Endothelial cell of umbilical vein (primary cell): ENCODE measurements at regions not wholly inside any gene's neighbourhood (a gene's known extent, or its start where the extent isn't known, plus 50 kb on each side); places are given as distances from the start of the nearest gene placed in this dataset.

ENCODE experiments used
- BruUV-seq: library from RNA; stranded (reverse); fragments of 400-500 nt; replicated peaks from 2 replicates; lab custom pipeline; 2021; lab: Mats Ljungman, UMichigan
- CTCF ChIA-PET: fragments of 300-600, 350-600 bp; sonication (Branson Sonifier 250); formaldehyde crosslinking; loops from one replicate; lab custom pipeline; 2021; ENCODE audit warnings: antibody characterized with exemption, inconsistent platforms; lab: Charles Lee
- POLR2A ChIA-PET: fragments of 300-600, 350-600 bp; sonication (Branson Sonifier 250); formaldehyde crosslinking; loops from one replicate; lab custom pipeline; 2021; ENCODE audit warnings: antibody characterized with exemption, inconsistent platforms; lab: Charles Lee
- DNase-seq: peaks from one replicate; pipeline ENCODE4 v3.0.0-alpha.2; 2011; ENCODE audit warnings: low read depth, low spot score
- FAIRE-seq: peaks from 2 replicates; lab custom pipeline; 2011; peaks lifted over from hg19 to GRCh38; lab: Jason Lieb, UNC
- H2AFZ ChIP-seq: 2 replicates; pipeline ENCODE4 v1.6.0; 2012; ENCODE audit warnings: low read depth, low read length, control low read depth, inconsistent platforms
- H3K27ac ChIP-seq: 2 replicates; pipeline ENCODE4 v1.5.1; 2011; ENCODE audit warnings: low read depth, mild to moderate bottlenecking, control low read depth, low read length, moderate library complexity; ENCODE audit not compliant: insufficient read depth
- H3K27me3 ChIP-seq, 2 experiments: 2 replicates each; pipeline versions ENCODE4 v1.6.0 to v1.6.1; 2011; ENCODE audit warnings: low read length in 2 of 2, mixed read lengths in 1 of 2; ENCODE audit not compliant: control insufficient read depth in 2 of 2, insufficient read depth in 2 of 2
- H3K36me3 ChIP-seq, 2 experiments: 2 replicates in 1 of 2; 3 replicates in 1 of 2; pipeline ENCODE4 v1.5.1; 2011; ENCODE audit warnings: low read length in 2 of 2, mild to moderate bottlenecking in 1 of 2, moderate library complexity in 1 of 2; ENCODE audit not compliant: control insufficient read depth in 2 of 2, insufficient read depth in 2 of 2; ENCODE audit errors: extremely low read depth in 1 of 2
- H3K4me1 ChIP-seq: 3 replicates; pipeline ENCODE4 v1.5.1; 2011; ENCODE audit warnings: mild to moderate bottlenecking, low read length; ENCODE audit not compliant: control insufficient read depth, insufficient read depth; ENCODE audit errors: extremely low read depth
- H3K4me2 ChIP-seq: 2 replicates; pipeline ENCODE4 v1.6.1; 2011; ENCODE audit warnings: low read length, control low read depth, mixed read lengths; ENCODE audit not compliant: insufficient read depth
- H3K4me3 ChIP-seq, 3 experiments: fragments of 200-600 bp in 1 of 3; sonication (generic), shearing (Covaris generic) in 1 of 3; replicated peaks in 1 of 3; 2 replicates each; pipeline ENCODE4 v1.5.1; 2011 to 2016; ENCODE audit warnings: control low read depth in 3 of 3, low read length in 3 of 3, mild to moderate bottlenecking in 2 of 3, inconsistent platforms in 1 of 3, low read depth in 1 of 3, moderate library complexity in 1 of 3; ENCODE audit not compliant: insufficient read depth in 1 of 3
- H3K79me2 ChIP-seq: 2 replicates; pipeline ENCODE4 v1.6.0; 2012; ENCODE audit warnings: low read length, inconsistent platforms; ENCODE audit not compliant: control insufficient read depth, insufficient read depth
- H3K9ac ChIP-seq: replicated peaks from 2 replicates; pipeline ENCODE3; 2011; ENCODE audit warnings: low read length, control low read depth; ENCODE audit not compliant: insufficient read depth; ENCODE audit errors: extremely low read depth
- H3K9me1 ChIP-seq: replicated peaks from 3 replicates; pipeline ENCODE4 v1.6.0; 2011; ENCODE audit warnings: mild to moderate bottlenecking, low read length; ENCODE audit not compliant: control insufficient read depth, insufficient read depth; ENCODE audit errors: extremely low read depth
- H3K9me3 ChIP-seq: replicated peaks from 2 replicates; pipeline ENCODE4 v1.5.1; 2012; ENCODE audit warnings: low read length, inconsistent platforms; ENCODE audit not compliant: control insufficient read depth, insufficient read depth
- H4K20me1 ChIP-seq: replicated peaks from 2 replicates; pipeline ENCODE3; 2011; ENCODE audit warnings: mild to moderate bottlenecking, low read length; ENCODE audit not compliant: control insufficient read depth, insufficient read depth; ENCODE audit errors: extremely low read depth
- EZH2 ChIP-seq: IDR thresholded peaks from 2 replicates; pipeline ENCODE4 v1.6.1; 2012; ENCODE audit warnings: borderline replicate concordance, low read depth, mild to moderate bottlenecking, moderate library complexity, low read length, inconsistent platforms; ENCODE audit not compliant: severe bottlenecking
- FOS ChIP-seq: IDR thresholded peaks from 2 replicates; pipeline ENCODE4 v1.6.1; 2011; ENCODE audit warnings: mild to moderate bottlenecking, low read length, moderate library complexity, borderline replicate concordance; ENCODE audit not compliant: insufficient read depth
- GATA2 ChIP-seq: IDR thresholded peaks from 2 replicates; pipeline ENCODE4 v1.7.0; 2011; ENCODE audit warnings: low read depth, mild to moderate bottlenecking, moderate library complexity, mixed read lengths, low read length; ENCODE audit not compliant: insufficient read length, insufficient read depth
- JUN ChIP-seq: IDR thresholded peaks from 2 replicates; pipeline ENCODE4 v1.6.1; 2011; ENCODE audit warnings: borderline replicate concordance, low read depth; ENCODE audit not compliant: insufficient read length, insufficient read depth
- MYC ChIP-seq: IDR thresholded peaks from one replicate; pipeline ENCODE4 v1.6.1; 2011; ENCODE audit warnings: mild to moderate bottlenecking, low read depth, low read length
- POLR2A ChIP-seq: IDR thresholded peaks from 2 replicates; pipeline ENCODE4 v1.6.1; 2012; ENCODE audit warnings: low read depth, mild to moderate bottlenecking, control low read depth, low read length
- POLR2AphosphoS5 ChIP-seq: IDR thresholded peaks from 2 replicates; pipeline ENCODE4 v1.6.1; 2012; ENCODE audit warnings: low read depth, mild to moderate bottlenecking, control low read depth, low read length, moderate library complexity; ENCODE audit not compliant: insufficient read depth
- dilution Hi-C: fragments of 300-500 bp; cut with MboI; formaldehyde crosslinking; loops from one replicate; pipeline ENCODE4 v1.15.0; 2019; ENCODE audit warnings: low sequenced_read_pairs; ENCODE audit not compliant: extremely low pct_ligation_motif_present
- intact Hi-C: fragments of 100-400 bp; cut with micrococcal nuclease; formaldehyde crosslinking; loops from one replicate; pipeline ENCODE4 v1.10.0; 2022
- TF ChIP-seq, protein P1 (sequence below), 2 donors: IDR thresholded peaks; 1 replicate in 1 of 2; 2 replicates in 1 of 2; pipeline ENCODE4 v1.5.1; 2011; ENCODE audit warnings: low read length in 2 of 2, mild to moderate bottlenecking in 2 of 2, moderate library complexity in 2 of 2, control low read depth in 1 of 2, inconsistent platforms in 1 of 2, low read depth in 1 of 2; ENCODE audit not compliant: insufficient read depth in 1 of 2; ENCODE audit errors: extremely low read depth in 1 of 2
- TF ChIP-seq, protein P2 (sequence below): IDR thresholded peaks from 2 replicates; pipeline ENCODE4 v1.6.1; 2011; ENCODE audit not compliant: insufficient read depth, insufficient read length

DNA sequence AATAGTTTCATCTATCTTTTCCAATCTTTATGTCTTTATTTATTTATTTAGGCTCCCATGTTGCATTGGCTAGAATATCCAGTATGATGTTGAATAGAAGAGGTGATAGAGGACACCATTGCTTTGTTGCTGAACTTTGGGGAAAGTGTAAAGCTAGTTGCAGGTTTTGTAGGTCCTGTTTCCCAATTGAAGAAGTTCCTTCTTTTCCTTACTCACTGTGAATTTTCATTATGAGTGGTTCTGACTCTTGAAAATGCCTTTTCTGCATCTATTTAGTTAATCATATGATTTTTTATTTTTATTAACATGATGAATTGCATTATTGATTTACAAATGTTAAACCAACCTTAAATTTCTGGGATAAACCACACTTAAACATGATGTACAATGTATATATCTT lies 58.9 kb upstream of the NR3C1 start:
- H3K9me1 ChIP-seq = no peaks in the 10 kb centered on the region
- POLR2A ChIA-PET = no interaction called here
- no peaks in the 10 kb centered on the region for H3K4me1 ChIP-seq
- CTCF ChIA-PET = no interaction called here
- no peak for TF ChIP-seq EZH2
- TF ChIP-seq GATA2 = no peak
- no peak for TF ChIP-seq POLR2AphosphoS5
- TF ChIP-seq FOS = no peak
- TF ChIP-seq POLR2A = no peak
- no peak for TF ChIP-seq JUN
- TF ChIP-seq MYC = no peak
- TF ChIP-seq, protein P1, sequence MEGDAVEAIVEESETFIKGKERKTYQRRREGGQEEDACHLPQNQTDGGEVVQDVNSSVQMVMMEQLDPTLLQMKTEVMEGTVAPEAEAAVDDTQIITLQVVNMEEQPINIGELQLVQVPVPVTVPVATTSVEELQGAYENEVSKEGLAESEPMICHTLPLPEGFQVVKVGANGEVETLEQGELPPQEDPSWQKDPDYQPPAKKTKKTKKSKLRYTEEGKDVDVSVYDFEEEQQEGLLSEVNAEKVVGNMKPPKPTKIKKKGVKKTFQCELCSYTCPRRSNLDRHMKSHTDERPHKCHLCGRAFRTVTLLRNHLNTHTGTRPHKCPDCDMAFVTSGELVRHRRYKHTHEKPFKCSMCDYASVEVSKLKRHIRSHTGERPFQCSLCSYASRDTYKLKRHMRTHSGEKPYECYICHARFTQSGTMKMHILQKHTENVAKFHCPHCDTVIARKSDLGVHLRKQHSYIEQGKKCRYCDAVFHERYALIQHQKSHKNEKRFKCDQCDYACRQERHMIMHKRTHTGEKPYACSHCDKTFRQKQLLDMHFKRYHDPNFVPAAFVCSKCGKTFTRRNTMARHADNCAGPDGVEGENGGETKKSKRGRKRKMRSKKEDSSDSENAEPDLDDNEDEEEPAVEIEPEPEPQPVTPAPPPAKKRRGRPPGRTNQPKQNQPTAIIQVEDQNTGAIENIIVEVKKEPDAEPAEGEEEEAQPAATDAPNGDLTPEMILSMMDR (IDR thresholded peaks at IDR 0.05; ENCODE audit: extremely low read depth in 1 of 2, insufficient read depth in 1 of 2, low read depth in 1 of 2, low read length in 2 of 2) = no peak
- TF ChIP-seq, protein P2, sequence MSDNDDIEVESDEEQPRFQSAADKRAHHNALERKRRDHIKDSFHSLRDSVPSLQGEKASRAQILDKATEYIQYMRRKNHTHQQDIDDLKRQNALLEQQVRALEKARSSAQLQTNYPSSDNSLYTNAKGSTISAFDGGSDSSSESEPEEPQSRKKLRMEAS = no peak
- DNase-seq (no peak), FAIRE-seq (no peak)
- H3K36me3 ChIP-seq = no peaks in the 10 kb centered on the region
- no peak overlapping the region for H3K27ac ChIP-seq
- no peaks in the 10 kb centered on the region for H4K20me1 ChIP-seq
- H3K27me3 ChIP-seq = no peaks in the 10 kb centered on the region
- H3K9ac ChIP-seq = no peak overlapping the region
- no peak overlapping the region for H3K4me2 ChIP-seq
- dilution Hi-C loops = no loop called here
- no peak overlapping the region for H2AFZ ChIP-seq
- intact Hi-C loops = no loop called here
- H3K4me3 ChIP-seq = no peak overlapping the region
- no TSS peak for BruUV-seq
- H3K9me3 ChIP-seq = no peaks in the 10 kb centered on the region
- H3K79me2 ChIP-seq = no peaks in the 10 kb centered on the region
